HCT116 (cell line): ENCODE measurements at regions not wholly inside any gene's neighbourhood (a gene's known extent, or its start where the extent isn't known, plus 50 kb on each side); places are given as distances from the start of the nearest gene placed in this dataset.

Experiments
- ATAC-seq: fragments of 200-7000 bp; cut with Tn5 transposase; 2 replicates; pipeline ENCODE4 v1.9.1; 2020; ENCODE audit warnings: mild to moderate bottlenecking, moderate library complexity
- BruUV-seq: library from RNA; stranded (reverse); fragments of 400-500 nt; replicated peaks from 2 replicates; lab custom pipeline; 2021; lab: Mats Ljungman, UMichigan
- CTCF ChIA-PET: fragments of 300-600 bp; sonication (Branson Sonifier 250); formaldehyde crosslinking; loops from one replicate; lab custom pipeline; 2021; ENCODE audit warnings: antibody characterized with exemption; lab: Charles Lee
- POLR2A ChIA-PET: fragments of 300-600, 350-600 bp; sonication (Branson Sonifier 250); formaldehyde crosslinking; loops from one replicate; lab custom pipeline; 2021; ENCODE audit warnings: antibody characterized with exemption; lab: Charles Lee
- RAD21 ChIA-PET, 2 experiments: fragments of 300-600 bp; sonication (Branson Sonifier 250); formaldehyde crosslinking; loops; one replicate each; lab custom pipeline; 2023; ENCODE audit warnings: low total read pairs in 2 of 2; ENCODE audit not compliant: uncharacterized antibody in 2 of 2, unreplicated experiment in 2 of 2, low non-redundant PET in 1 of 2; lab: Charles Lee
- DNase-seq: peaks from one replicate; pipeline ENCODE4 v3.0.0-alpha.2; 2010; ENCODE audit warnings: low read depth, low spot score
- H2AFZ ChIP-seq: fragments of 200-600 bp; shearing (Covaris generic), sonication (generic); 2 replicates; pipeline ENCODE4 v1.6.1; 2017; ENCODE audit warnings: low read depth, mixed run types, mixed read lengths, antibody characterized with exemption, low read length; ENCODE audit not compliant: poor library complexity, severe bottlenecking
- H3K27ac ChIP-seq: 2 replicates; pipeline ENCODE4 v1.5.1; 2012; ENCODE audit warnings: low read depth, low read length
- H3K27me3 ChIP-seq: fragments of 200-600 bp; sonication (generic); 2 replicates; pipeline ENCODE4 v1.6.1; 2016; ENCODE audit warnings: mixed run types, low read length, mixed read lengths; ENCODE audit not compliant: insufficient read depth
- H3K36me3 ChIP-seq, 2 experiments: fragments of 200-500 bp in 1 of 2; fragments of 200-600 bp in 1 of 2; sonication (Bioruptor generic) in 1 of 2; sonication (generic) in 1 of 2; 2 replicates each; pipeline versions ENCODE4 v1.5.1 to v1.6.1; 2014 to 2016; ENCODE audit warnings: low read length in 2 of 2, inconsistent platforms in 1 of 2, mixed read lengths in 1 of 2, mixed run types in 1 of 2; ENCODE audit not compliant: insufficient read depth in 2 of 2, control insufficient read depth in 1 of 2
- H3K4me1 ChIP-seq, 2 experiments: fragments of 200-600 bp in 1 of 2; sonication (generic) in 1 of 2; 2 replicates each; pipeline versions ENCODE4 v1.5.1 to v1.6.1; 2012 to 2017; ENCODE audit warnings: low read length in 2 of 2, inconsistent platforms in 1 of 2, mild to moderate bottlenecking in 1 of 2, mixed read lengths in 1 of 2, mixed run types in 1 of 2, moderate library complexity in 1 of 2; ENCODE audit not compliant: insufficient read depth in 2 of 2, control insufficient read depth in 1 of 2
- H3K4me2 ChIP-seq: fragments of 200-600 bp; sonication (generic); 2 replicates; pipeline ENCODE4 v1.6.1; 2017; ENCODE audit warnings: mixed run types, low read length, mixed read lengths
- H3K4me3 ChIP-seq, 2 experiments: fragments of 200-600 bp in 1 of 2; sonication (generic) in 1 of 2; replicated peaks in 1 of 2; 2 replicates each; pipeline ENCODE4 v1.5.1; 2011 to 2016; ENCODE audit warnings: low read length in 2 of 2, control low read depth in 1 of 2, low read depth in 1 of 2, mild to moderate bottlenecking in 1 of 2, mixed read lengths in 1 of 2, mixed run types in 1 of 2
- H3K79me2 ChIP-seq: fragments of 200-600 bp; sonication (generic); 2 replicates; pipeline ENCODE4 v1.6.1; 2017; ENCODE audit warnings: mild to moderate bottlenecking, mixed run types, low read length, moderate library complexity, mixed read lengths; ENCODE audit not compliant: insufficient read depth
- H3K9ac ChIP-seq: fragments of 200-600 bp; sonication (generic); 2 replicates; pipeline ENCODE4 v1.6.1; 2016; ENCODE audit warnings: low read length, mixed read lengths
- H3K9me2 ChIP-seq: fragments of 200-600 bp; sonication (generic), shearing (Covaris generic); 2 replicates; pipeline ENCODE4 v1.6.1; 2017; ENCODE audit warnings: mixed run types, mild to moderate bottlenecking, moderate library complexity; ENCODE audit not compliant: insufficient read depth
- H3K9me3 ChIP-seq, 2 experiments: fragments of 200-500 bp in 1 of 2; fragments of 200-600 bp in 1 of 2; sonication (Bioruptor generic) in 1 of 2; sonication (generic) in 1 of 2; 2 replicates each; pipeline ENCODE4 v1.6.1; 2014 to 2017; ENCODE audit warnings: low read length in 2 of 2, mixed read lengths in 2 of 2, inconsistent platforms in 1 of 2, low read depth in 1 of 2, mild to moderate bottlenecking in 1 of 2, mixed run types in 1 of 2, moderate library complexity in 1 of 2; ENCODE audit not compliant: control insufficient read depth in 1 of 2, insufficient read depth in 1 of 2
- H4K20me1 ChIP-seq: fragments of 200-600 bp; sonication (generic), shearing (Covaris generic); 2 replicates; pipeline ENCODE4 v1.6.1; 2017; ENCODE audit warnings: mixed run types, mild to moderate bottlenecking, moderate library complexity; ENCODE audit not compliant: insufficient read depth
- CEBPB ChIP-seq: IDR thresholded peaks from 2 replicates; pipeline ENCODE4 v1.6.1; 2012; ENCODE audit warnings: low read depth
- CTCF ChIP-seq, 3 experiments: fragments of 200-600 bp in 1 of 3; sonication (generic) in 1 of 3; IDR thresholded peaks in 2 of 3; conservative IDR thresholded peaks in 1 of 3; 2 replicates each; pipeline ENCODE4 v1.5.1; 2012 to 2017; ENCODE audit warnings: low read depth in 2 of 3, low read length in 2 of 3, antibody characterized with exemption in 1 of 3, borderline replicate concordance in 1 of 3, control low read depth in 1 of 3, mild to moderate bottlenecking in 1 of 3, mixed read lengths in 1 of 3, mixed run types in 1 of 3, moderate library complexity in 1 of 3; ENCODE audit not compliant: insufficient read depth in 1 of 3
- EGR1 ChIP-seq: IDR thresholded peaks from 2 replicates; pipeline ENCODE4 v1.6.1; 2012; ENCODE audit warnings: low read depth
- EZH2 ChIP-seq: fragments of 200-600 bp; sonication (generic); IDR thresholded peaks from 2 replicates; pipeline ENCODE4 v1.6.1; 2017; ENCODE audit warnings: antibody characterized with exemption, mixed run types
- FOSL1 ChIP-seq: IDR thresholded peaks from 2 replicates; pipeline ENCODE4 v1.6.1; 2012; ENCODE audit warnings: low read depth
- MAX ChIP-seq: IDR thresholded peaks from 2 replicates; pipeline ENCODE4 v1.6.1; 2012
- POLR2AphosphoS5 ChIP-seq: IDR thresholded peaks from 2 replicates; pipeline ENCODE4 v1.6.1; 2011; ENCODE audit warnings: mild to moderate bottlenecking, low read depth, low read length, moderate library complexity
- TCF7L2 ChIP-seq: IDR thresholded peaks from 2 replicates; pipeline ENCODE4 v1.7.0; 2011; ENCODE audit warnings: borderline replicate concordance, inconsistent platforms; ENCODE audit not compliant: insufficient read depth, insufficient read length; ENCODE audit errors: extremely low read depth
- YY1 ChIP-seq: IDR thresholded peaks from 2 replicates; pipeline ENCODE4 v1.6.1; 2011; ENCODE audit warnings: low read length, low read depth, moderate library complexity, mild to moderate bottlenecking; ENCODE audit not compliant: insufficient replicate concordance; ENCODE audit errors: extremely low read depth
- ZBTB33 ChIP-seq: IDR thresholded peaks from 2 replicates; pipeline ENCODE4 v1.6.1; 2011; ENCODE audit warnings: mild to moderate bottlenecking, low read length, moderate library complexity; ENCODE audit not compliant: insufficient replicate concordance; ENCODE audit errors: extremely low read depth
- ZNF274 ChIP-seq: fragments of 200-500 bp; sonication (Bioruptor generic); IDR thresholded peaks from 2 replicates; pipeline ENCODE4 v1.6.1; 2014; ENCODE audit warnings: mild to moderate bottlenecking, low read depth, low read length, inconsistent platforms
- intact Hi-C: fragments of 100-400 bp; cut with micrococcal nuclease; formaldehyde crosslinking; loops from 2 replicates; pipeline ENCODE4 v1.10.0; 2022

GRCh38 chr14:82521191-82521590, 987.5 kb upstream of the SEL1L start:
- Histone ChIP-seq H3K9me3 (peaks cover 9 to 11% of the 10 kb centered on the region in 2 experiments; a peak in 3 of 4 replicates), H3K4me3 (no peak overlapping the region), H3K27ac (no peak overlapping the region), H3K27me3 (no peaks in the 10 kb centered on the region), H3K9me2 (no peaks in the 10 kb centered on the region), H3K4me1 (no peaks in the 10 kb centered on the region), H3K79me2 (no peaks in the 10 kb centered on the region), H3K4me2 (no peak overlapping the region), H3K36me3 (no peaks in the 10 kb centered on the region), H4K20me1 (no peaks in the 10 kb centered on the region), H2AFZ (no peak overlapping the region), H3K9ac (no peak overlapping the region)
- no TSS peak for BruUV-seq
- intact Hi-C loops, result no loop called here
- TF ChIP-seq CEBPB, result no peak
- no peak for TF ChIP-seq EGR1
- no peak for TF ChIP-seq EZH2
- RAD21 ChIA-PET, result no interaction called here
- POLR2A ChIA-PET, result no interaction called here
- ATAC-seq, result no peak
- DNase-seq, result no peak
- CTCF ChIA-PET, result no interaction called here

GRCh38 chr14:82528016-82528415, 994.4 kb upstream of the SEL1L start:
- ChIA-PET POLR2A (no interaction called here), RAD21 (no interaction called here), CTCF (no interaction called here)
- no peaks in the 10 kb centered on the region for H3K79me2 ChIP-seq
- H3K27ac ChIP-seq, result no peak overlapping the region
- H3K4me3 ChIP-seq, result no peak overlapping the region
- H2AFZ ChIP-seq, result no peak overlapping the region
- BruUV-seq, result no TSS peak
- DNase-seq (no peak), ATAC-seq (no peak)
- H3K9me2 ChIP-seq, result no peaks in the 10 kb centered on the region
- no peaks in the 10 kb centered on the region for H3K36me3 ChIP-seq
- H3K4me1 ChIP-seq, result no peaks in the 10 kb centered on the region
- no peaks in the 10 kb centered on the region for H4K20me1 ChIP-seq
- peaks cover 4 to 22% of the 10 kb centered on the region in 2 experiments; a peak in 2 of 4 replicates for H3K9me3 ChIP-seq
- intact Hi-C loops, result no loop called here
- no peaks in the 10 kb centered on the region for H3K27me3 ChIP-seq
- TF ChIP-seq MAX (no peak), POLR2AphosphoS5 (no peak), CTCF (IDR thresholded peaks at IDR 0.05 in 2 of 3, conservative IDR thresholded peaks at IDR 0.05 in 1 of 3; ENCODE audit: borderline replicate concordance in 1 of 3, insufficient read depth in 1 of 3, low read depth in 2 of 3, low read length in 2 of 3) (no peak), ZBTB33 (no peak), YY1 (no peak), FOSL1 (no peak), TCF7L2 (no peak), ZNF274 (no peak), EZH2 (no peak)
- no peak overlapping the region for H3K4me2 ChIP-seq
- H3K9ac ChIP-seq, result no peak overlapping the region
